Colonic mucosa (tissue), 4 donors: ENCODE measurements at regions not wholly inside any gene's neighbourhood (a gene's known extent, or its start where the extent isn't known, plus 50 kb on each side); places are given as distances from the start of the nearest gene placed in this dataset.

Experiments
- DNase-seq: peaks from one replicate; pipeline ENCODE4 v3.0.0-alpha.2; 2020
- H3K27ac ChIP-seq: fragments of 200-600 bp; one replicate; pipeline ENCODE4 v1.8.0; 2021
- H3K27me3 ChIP-seq: fragments of 200-600 bp; one replicate; pipeline ENCODE4 v1.8.0; 2021
- H3K36me3 ChIP-seq: fragments of 200-600 bp; one replicate; pipeline ENCODE4 v1.8.0; 2021
- H3K4me1 ChIP-seq: fragments of 200-600 bp; one replicate; pipeline ENCODE4 v1.8.0; 2021; ENCODE audit warnings: mild to moderate bottlenecking
- H3K4me3 ChIP-seq: fragments of 200-600 bp; one replicate; pipeline ENCODE4 v1.8.0; 2021
- H3K9ac ChIP-seq, 2 donors: one replicate each; pipeline ENCODE4 v1.7.0; 2013; ENCODE audit warnings: control low read depth in 2 of 2, low read depth in 2 of 2, low read length in 2 of 2
- H3K9me3 ChIP-seq: fragments of 200-600 bp; one replicate; pipeline ENCODE4 v1.8.0; 2021
- CTCF ChIP-seq: fragments of 200-600 bp; IDR thresholded peaks from one replicate; pipeline ENCODE4 v1.8.0; 2022; ENCODE audit warnings: antibody characterized with exemption, mild to moderate bottlenecking
- intact Hi-C: fragments of 100-400 bp; cut with DNase I; formaldehyde crosslinking; loops from one replicate; pipeline ENCODE4 v1.14.1; 2022
- donor health status: healthy.
- donor health status: DM: no; HTN: no; CAD: no.
- donor health status: DM: no; HTN: no; CAD: no.

- Histone ChIP-seq H3K4me3 (no peak overlapping the region), H3K27me3 (no peaks in the 10 kb centered on the region), H3K27ac (no peak overlapping the region), H3K36me3 (no peaks in the 10 kb centered on the region), H3K9me3 (no peaks in the 10 kb centered on the region), H3K4me1 (no peaks in the 10 kb centered on the region), H3K9ac (no peak overlapping the region)
- intact Hi-C loops, result no loop called here
- DNase-seq, result no peak
- no peak for TF ChIP-seq CTCF
Observed at GRCh38 chr12:94094700-94095099, 53.7 kb upstream of the PLXNC1 start.

GRCh38 chr12:94095618-94096017, 52.8 kb upstream of the PLXNC1 start:
- TF ChIP-seq CTCF, result no peak
- H3K27me3 ChIP-seq, result no peaks in the 10 kb centered on the region
- no peaks in the 10 kb centered on the region for H3K4me1 ChIP-seq
- no peak overlapping the region for H3K4me3 ChIP-seq
- no peak for DNase-seq
- intact Hi-C loops, result no loop called here
- no peaks in the 10 kb centered on the region for H3K36me3 ChIP-seq
- no peak overlapping the region for H3K27ac ChIP-seq
- no peak overlapping the region for H3K9ac ChIP-seq
- no peaks in the 10 kb centered on the region for H3K9me3 ChIP-seq

GRCh38 chr12:94098466-94098865, 49.9 kb upstream of the PLXNC1 start:
- no peak overlapping the region for H3K9ac ChIP-seq
- no peaks in the 10 kb centered on the region for H3K9me3 ChIP-seq
- H3K27ac ChIP-seq, result no peak overlapping the region
- H3K27me3 ChIP-seq, result no peaks in the 10 kb centered on the region
- no peaks in the 10 kb centered on the region for H3K4me1 ChIP-seq
- no peaks in the 10 kb centered on the region for H3K36me3 ChIP-seq
- no peak for TF ChIP-seq CTCF
- intact Hi-C loops, result no loop called here
- no peak overlapping the region for H3K4me3 ChIP-seq
- DNase-seq, result no peak
